Ureter (tissue), 1 donor: ENCODE measurements at regions not wholly inside any gene's neighbourhood (a gene's known extent, or its start where the extent isn't known, plus 50 kb on each side); places are given as distances from the start of the nearest gene placed in this dataset.
"Not testable (repeated sequence)": the region's sequence is repeated elsewhere in the genome, so short reads cannot be mapped to it uniquely, and the experiment has no call there.

ENCODE experiments used
- DNase-seq: peaks from one replicate; pipeline ENCODE4 v3.0.0-alpha.2; 2020; ENCODE audit warnings: low spot score
- donor health status: DM: yes; HTN: yes; CAD: no.

- no peak for DNase-seq
Measured at GRCh38 chr2:145930318-145930717, 1410.4 kb upstream of the ZEB2 start.

- no peak for DNase-seq
Measured at GRCh38 chr2:145927131-145927950, 1407.4 kb upstream of the ZEB2 start.

- no peak for DNase-seq
Measured at GRCh38 chr2:145925591-145925990, 1405.7 kb upstream of the ZEB2 start.

GRCh38 chr2:145919477-145919876 is 1399.6 kb upstream of the ZEB2 start:
- DNase-seq, result no peak

- DNase-seq, result no peak
Measured at GRCh38 chr2:145918951-145919350, 1399.0 kb upstream of the ZEB2 start.

GRCh38 chr2:145916799-145917198 is 1396.9 kb upstream of the ZEB2 start:
- DNase-seq, result no peak

- DNase-seq, result no peak
Measured at GRCh38 chr2:145914716-145915115, 1394.8 kb upstream of the ZEB2 start.

GRCh38 chr2:145910416-145910815 is 1390.5 kb upstream of the ZEB2 start:
- DNase-seq, result no peak

GRCh38 chr2:145909766-145910165 is 1389.8 kb upstream of the ZEB2 start:
- no peak for DNase-seq

GRCh38 chr2:145909175-145909755 is 1389.3 kb upstream of the ZEB2 start:
- no peak for DNase-seq

GRCh38 chr2:145906354-145906753 is 1386.4 kb upstream of the ZEB2 start:
- DNase-seq, result no peak

GRCh38 chr2:145905371-145905770 is 1385.5 kb upstream of the ZEB2 start:
- no peak for DNase-seq

GRCh38 chr2:145897151-145897550 is 1377.2 kb upstream of the ZEB2 start:
- no peak for DNase-seq

- DNase-seq, result no peak
Measured at GRCh38 chr2:145887915-145888314, 1368.0 kb upstream of the ZEB2 start.

- not testable (repeated sequence) for DNase-seq
Measured at GRCh38 chr2:145880997-145881396, 1361.1 kb upstream of the ZEB2 start.

GRCh38 chr2:145875016-145875415 is 1355.1 kb upstream of the ZEB2 start:
- no peak for DNase-seq

GRCh38 chr2:145874466-145874865 is 1354.5 kb upstream of the ZEB2 start:
- DNase-seq, result no peak

GRCh38 chr2:145864501-145864900 is 1344.6 kb upstream of the ZEB2 start:
- no peak for DNase-seq

- DNase-seq, result no peak
Measured at GRCh38 chr2:145861940-145862339, 1342.0 kb upstream of the ZEB2 start.

GRCh38 chr2:145860083-145860482 is 1340.2 kb upstream of the ZEB2 start:
- no peak for DNase-seq

- DNase-seq, result no peak
Measured at GRCh38 chr2:145855142-145855541, 1335.2 kb upstream of the ZEB2 start.

- DNase-seq, result no peak
Measured at GRCh38 chr2:145854039-145854755, 1334.3 kb upstream of the ZEB2 start.

- DNase-seq, result no peak
Measured at GRCh38 chr2:145851730-145852129, 1331.8 kb upstream of the ZEB2 start.
